DOHH2 (cell line): ENCODE measurements at regions not wholly inside any gene's neighbourhood (a gene's known extent, or its start where the extent isn't known, plus 50 kb on each side); places are given as distances from the start of the nearest gene placed in this dataset.

Experiments used
- H3F3A ChIP-seq: fragments of 200-600 bp; sonication (generic), shearing (Covaris generic); 2 replicates; pipeline ENCODE4 v1.6.0; 2016; ENCODE audit warnings: antibody characterized with exemption, mild to moderate bottlenecking; ENCODE audit not compliant: control insufficient read depth, insufficient read depth
- H3K27ac ChIP-seq: fragments of 200-600 bp; sonication (generic); 2 replicates; pipeline ENCODE4 v1.5.1; 2014; ENCODE audit warnings: low read depth, mild to moderate bottlenecking, low read length, moderate library complexity
- H3K27me3 ChIP-seq: fragments of 200-600 bp; sonication (generic); 2 replicates; pipeline ENCODE4 v1.6.1; 2014; ENCODE audit warnings: mild to moderate bottlenecking, low read length, mixed read lengths; ENCODE audit not compliant: control insufficient read depth
- H3K36me3 ChIP-seq: fragments of 200-600 bp; sonication (generic); 2 replicates; pipeline ENCODE4 v1.6.1; 2014; ENCODE audit warnings: mild to moderate bottlenecking, low read length, moderate library complexity, mixed read lengths; ENCODE audit not compliant: control insufficient read depth
- H3K4me1 ChIP-seq: fragments of 200-600 bp; sonication (generic); 2 replicates; pipeline ENCODE4 v1.6.1; 2014; ENCODE audit warnings: mild to moderate bottlenecking, low read length, mixed read lengths; ENCODE audit not compliant: control insufficient read depth
- H3K4me2 ChIP-seq: fragments of 200-600 bp; sonication (generic); 2 replicates; pipeline ENCODE4 v1.6.0; 2014; ENCODE audit warnings: mild to moderate bottlenecking, low read length, moderate library complexity
- H3K4me3 ChIP-seq: fragments of 200-600 bp; sonication (generic); 2 replicates; pipeline ENCODE4 v1.5.1; 2014; ENCODE audit warnings: mild to moderate bottlenecking, low read length, mixed read lengths
- H3K79me2 ChIP-seq: fragments of 200-600 bp; sonication (generic); 2 replicates; pipeline ENCODE4 v1.6.1; 2014; ENCODE audit warnings: mild to moderate bottlenecking, low read length, mixed read lengths; ENCODE audit not compliant: control insufficient read depth
- H3K9me2 ChIP-seq: fragments of 200-600 bp; sonication (generic); replicated peaks from 2 replicates; pipeline ENCODE4 v1.6.1; 2014; ENCODE audit warnings: mild to moderate bottlenecking, low read length, mixed read lengths; ENCODE audit not compliant: control insufficient read depth
- H3K9me3 ChIP-seq: fragments of 200-600 bp; sonication (generic); 2 replicates; pipeline ENCODE4 v1.6.1; 2014; ENCODE audit warnings: antibody characterized with exemption, low read length, mixed read lengths; ENCODE audit not compliant: control insufficient read depth, insufficient read depth
- H4K20me1 ChIP-seq: fragments of 200-600 bp; sonication (generic); 2 replicates; pipeline ENCODE4 v1.6.0; 2014; ENCODE audit warnings: low read depth, mild to moderate bottlenecking, antibody characterized with exemption, low read length, moderate library complexity; ENCODE audit not compliant: control insufficient read depth, insufficient read depth
- CTCF ChIP-seq: fragments of 200-600 bp; sonication (generic); IDR thresholded peaks from one replicate; pipeline ENCODE4 v1.5.1; 2014; ENCODE audit warnings: antibody characterized with exemption, mild to moderate bottlenecking, low read depth, low read length; ENCODE audit not compliant: poor library complexity, severe bottlenecking
- EZH2phosphoT487 ChIP-seq: fragments of 200-600 bp; sonication (generic); IDR thresholded peaks from 2 replicates; pipeline ENCODE4 v1.6.1; 2017; ENCODE audit warnings: borderline replicate concordance, mild to moderate bottlenecking, antibody characterized with exemption, low read length, moderate library complexity, mixed read lengths

DNA sequence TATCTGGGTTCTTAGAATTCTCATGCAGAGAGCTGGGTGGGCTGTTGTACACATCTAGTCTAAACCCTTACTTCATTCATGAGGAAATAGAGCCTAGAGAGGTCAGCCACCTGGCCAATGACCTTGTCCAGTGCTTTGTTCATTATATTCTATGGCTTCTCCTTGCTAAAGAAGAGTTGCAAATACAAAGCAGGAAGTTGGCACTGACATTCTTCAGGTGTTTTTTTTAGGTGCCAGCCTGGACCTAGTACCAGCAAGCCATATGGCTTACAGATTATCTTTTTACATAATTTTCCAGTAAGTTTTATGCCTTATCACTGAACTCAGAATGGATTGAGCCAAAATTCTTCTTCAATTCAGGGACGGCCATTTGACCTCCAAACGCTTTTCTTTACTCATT, 54.7 kb upstream of the PGM2 start:
- TF ChIP-seq EZH2phosphoT487: no peak
- TF ChIP-seq CTCF: no peak
- H3K9me3 ChIP-seq: no peaks in the 10 kb centered on the region
- H3K79me2 ChIP-seq: no peaks in the 10 kb centered on the region
- H3K4me2 ChIP-seq: no peak overlapping the region
- no peaks in the 10 kb centered on the region for H4K20me1 ChIP-seq
- H3K27me3 ChIP-seq: no peaks in the 10 kb centered on the region
- H3K9me2 ChIP-seq: no peaks in the 10 kb centered on the region
- H3K36me3 ChIP-seq: no peaks in the 10 kb centered on the region
- no peak overlapping the region for H3K27ac ChIP-seq
- H3F3A ChIP-seq: no peaks in the 10 kb centered on the region
- no peak overlapping the region for H3K4me3 ChIP-seq
- no peaks in the 10 kb centered on the region for H3K4me1 ChIP-seq

- no peak overlapping the region for H3K4me3 ChIP-seq
- no peak overlapping the region for H3K4me2 ChIP-seq
- H3K36me3 ChIP-seq: no peaks in the 10 kb centered on the region
- H3K27me3 ChIP-seq: no peaks in the 10 kb centered on the region
- H3K79me2 ChIP-seq: no peaks in the 10 kb centered on the region
- no peak for TF ChIP-seq CTCF
- TF ChIP-seq EZH2phosphoT487: no peak
- H3K9me3 ChIP-seq: no peaks in the 10 kb centered on the region
- no peaks in the 10 kb centered on the region for H3K9me2 ChIP-seq
- no peaks in the 10 kb centered on the region for H3K4me1 ChIP-seq
- H4K20me1 ChIP-seq: no peaks in the 10 kb centered on the region
- H3K27ac ChIP-seq: no peak overlapping the region
- no peaks in the 10 kb centered on the region for H3F3A ChIP-seq
These were observed 56.5 kb upstream of the PGM2 start for GRCh38 chr4:37770016-37770415.

DNA sequence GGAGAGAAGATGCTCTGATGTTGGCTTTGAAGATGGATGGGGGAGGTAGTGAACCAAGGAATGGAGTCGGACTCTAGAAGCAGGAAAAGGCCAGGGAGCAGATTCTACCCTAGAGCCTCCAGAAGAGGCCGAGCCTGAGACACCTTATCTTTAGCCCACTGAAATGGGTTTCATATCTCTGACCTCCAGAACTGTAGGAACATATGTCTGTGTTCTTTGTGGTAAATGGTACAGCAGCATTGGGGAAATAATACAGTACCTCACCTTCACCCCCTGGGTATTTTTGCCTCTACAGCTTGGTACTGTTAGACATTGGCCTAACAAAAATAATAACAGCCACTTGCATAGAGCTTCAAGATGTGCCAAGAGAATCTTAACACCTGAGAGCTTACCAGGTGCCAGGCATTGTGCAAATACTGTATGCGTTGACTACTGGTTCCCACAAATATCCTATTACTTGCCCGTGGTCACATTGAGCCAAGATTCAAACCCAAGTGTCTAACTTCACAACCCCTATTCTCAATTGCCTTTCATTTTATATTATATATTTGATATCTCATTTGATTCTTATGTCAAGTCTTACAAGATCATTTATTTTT, 57.0 kb upstream of the PGM2 start:
- no peaks in the 10 kb centered on the region for H3K9me2 ChIP-seq
- H3K4me2 ChIP-seq: no peak overlapping the region
- no peaks in the 10 kb centered on the region for H3K79me2 ChIP-seq
- no peaks in the 10 kb centered on the region for H3F3A ChIP-seq
- no peak overlapping the region for H3K4me3 ChIP-seq
- no peaks in the 10 kb centered on the region for H3K36me3 ChIP-seq
- H3K27me3 ChIP-seq: no peaks in the 10 kb centered on the region
- no peaks in the 10 kb centered on the region for H3K9me3 ChIP-seq
- H3K4me1 ChIP-seq: no peaks in the 10 kb centered on the region
- no peak overlapping the region for H3K27ac ChIP-seq
- H4K20me1 ChIP-seq: no peaks in the 10 kb centered on the region
- TF ChIP-seq EZH2phosphoT487 (no peak), CTCF (no peak)
